Putamen (tissue), 1 donor: ENCODE measurements at regions not wholly inside any gene's neighbourhood (a gene's known extent, or its start where the extent isn't known, plus 50 kb on each side); places are given as distances from the start of the nearest gene placed in this dataset.
"Not testable (repeated sequence)": the region's sequence is repeated elsewhere in the genome, so short reads cannot be mapped to it uniquely, and the experiment has no call there.

Experiments used
- DNase-seq: peaks from one replicate; pipeline ENCODE4 v3.0.0-alpha.2; 2016; ENCODE audit warnings: low spot score

DNA sequence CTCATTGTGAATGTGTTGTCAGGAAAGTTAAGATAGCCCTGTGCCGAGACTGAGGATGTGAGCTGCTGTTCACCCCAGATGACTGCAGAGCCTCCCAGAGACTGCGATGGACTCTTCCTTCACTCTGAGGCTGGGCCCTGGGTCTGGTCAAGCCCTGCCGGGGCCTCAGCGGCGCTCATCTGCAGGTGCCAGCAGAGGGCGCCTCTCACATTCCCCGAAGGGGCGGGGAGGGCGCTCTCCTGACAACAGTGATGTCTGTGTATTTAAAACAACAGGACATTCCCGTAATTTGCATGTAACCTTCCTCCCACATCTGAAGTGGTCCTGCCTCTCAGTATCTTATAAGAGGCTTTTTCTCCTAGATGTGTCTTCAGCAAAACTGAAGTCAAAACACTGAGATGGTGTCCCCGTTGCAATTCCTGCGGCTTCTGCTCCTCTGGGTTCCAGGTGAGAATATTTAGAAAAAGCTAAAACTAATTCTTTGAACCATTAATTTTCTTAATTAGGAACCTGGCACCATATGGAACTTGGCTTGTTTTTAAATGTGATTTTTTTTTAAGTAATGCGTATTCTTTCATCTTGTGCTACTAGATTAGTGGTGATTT is 1377.9 kb downstream of the RPIA start:
- DNase-seq, result no peak

GRCh38 chr2:90076311-90076710 is 1384.8 kb downstream of the RPIA start:
- DNase-seq, result no peak

DNA sequence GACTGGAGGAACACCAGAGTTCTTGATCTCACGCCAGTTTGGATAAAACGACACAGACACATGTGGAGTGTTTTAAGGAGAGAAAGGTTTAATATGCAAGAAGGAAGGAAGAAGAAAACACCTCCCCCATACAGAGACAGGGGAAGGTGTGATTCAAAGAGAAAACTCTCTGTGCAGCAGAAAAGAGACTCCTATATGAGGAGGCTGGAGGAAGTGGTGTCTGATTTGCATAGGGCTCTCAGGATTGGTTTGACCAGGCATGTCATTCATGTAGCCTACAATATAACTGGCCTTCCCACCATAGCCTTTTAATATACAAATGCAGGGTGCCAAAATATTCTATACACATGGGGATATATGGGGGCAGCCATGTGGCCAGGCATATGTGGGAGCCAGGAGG is 1386.5 kb downstream of the RPIA start:
- DNase-seq, result no peak

- no peak for DNase-seq
Observed at GRCh38 chr2:90079374-90079773, 1387.9 kb downstream of the RPIA start.

DNA sequence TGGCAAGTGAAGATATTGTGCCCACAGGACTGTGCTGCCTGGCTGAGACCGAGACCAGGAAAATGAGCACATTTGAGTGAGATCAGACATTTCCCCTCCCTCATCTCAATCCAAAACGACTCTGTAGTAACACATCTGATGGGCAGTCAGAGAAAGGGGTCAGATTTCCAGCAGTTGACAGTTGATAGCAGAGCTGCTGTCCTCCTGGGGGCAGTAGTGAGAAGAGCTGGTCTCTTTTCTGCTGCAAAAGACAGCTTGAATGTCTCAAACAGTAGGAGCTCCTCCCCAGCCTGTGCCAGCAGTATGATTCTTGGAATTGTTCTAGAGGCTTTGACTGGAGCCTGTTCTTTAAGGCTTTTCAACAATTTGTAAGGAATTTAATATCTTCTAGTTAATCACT is 1396.3 kb downstream of the RPIA start:
- DNase-seq, result not testable (repeated sequence)

GRCh38 chr2:90093571-90094270 is 1402.2 kb downstream of the RPIA start:
- DNase-seq, result not testable (repeated sequence)

- DNase-seq, result not testable (repeated sequence)
Observed at GRCh38 chr2:90097617-90098016, 1406.1 kb downstream of the RPIA start.

- DNase-seq, result not testable (repeated sequence)
Observed at GRCh38 chr2:90105142-90105541, 1413.7 kb downstream of the RPIA start.

DNA sequence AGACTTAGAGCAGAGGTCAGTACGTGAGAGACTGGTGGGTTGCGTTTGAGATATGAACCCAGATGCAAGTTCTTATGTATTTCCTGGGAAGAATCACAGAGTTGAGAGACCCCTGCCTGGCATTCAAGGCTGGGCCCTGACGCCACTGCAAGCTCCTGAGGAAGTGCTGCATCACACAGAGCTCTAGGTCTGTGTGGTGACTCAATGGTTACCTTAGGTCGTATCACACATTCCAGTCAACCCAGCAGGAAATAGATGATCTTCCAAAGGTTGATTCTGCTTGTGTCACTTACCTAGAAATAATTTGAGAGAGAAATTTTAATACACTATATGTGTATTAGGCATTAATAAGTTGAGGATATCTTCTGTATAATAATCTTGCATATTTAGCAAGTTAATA is 1431.9 kb downstream of the RPIA start:
- not testable (repeated sequence) for DNase-seq

DNA sequence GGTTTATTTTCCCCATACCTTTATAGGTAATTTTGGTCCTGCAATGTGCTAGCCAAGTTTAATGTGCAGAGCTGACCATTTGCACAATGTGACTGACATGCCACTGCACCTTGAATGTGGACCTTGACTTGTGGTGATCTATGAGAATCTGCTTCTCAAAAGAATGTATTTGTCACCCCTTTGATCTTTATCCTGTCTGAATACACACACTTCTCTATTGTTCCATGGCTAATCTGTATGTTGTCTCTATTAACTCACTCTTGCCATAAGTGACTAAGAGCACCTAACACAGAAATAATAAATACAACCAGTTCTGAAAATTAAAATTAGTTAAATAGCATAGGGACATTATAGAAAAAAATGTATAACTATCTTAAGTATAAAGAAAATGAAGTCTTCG is 1447.6 kb downstream of the RPIA start:
- DNase-seq, result not testable (repeated sequence)

- not testable (repeated sequence) for DNase-seq
Observed at GRCh38 chr2:90141558-90141957, 1450.1 kb downstream of the RPIA start.

- DNase-seq, result not testable (repeated sequence)
Observed at GRCh38 chr2:90151805-90152204, 1460.3 kb downstream of the RPIA start.

- DNase-seq, result not testable (repeated sequence)
Observed at GRCh38 chr2:90170978-90171377, 1479.5 kb downstream of the RPIA start.

- DNase-seq, result not testable (repeated sequence)
Observed at GRCh38 chr2:90173081-90173480, 1481.6 kb downstream of the RPIA start.

- not testable (repeated sequence) for DNase-seq
Observed at GRCh38 chr2:90179591-90179990, 1488.1 kb downstream of the RPIA start.

DNA sequence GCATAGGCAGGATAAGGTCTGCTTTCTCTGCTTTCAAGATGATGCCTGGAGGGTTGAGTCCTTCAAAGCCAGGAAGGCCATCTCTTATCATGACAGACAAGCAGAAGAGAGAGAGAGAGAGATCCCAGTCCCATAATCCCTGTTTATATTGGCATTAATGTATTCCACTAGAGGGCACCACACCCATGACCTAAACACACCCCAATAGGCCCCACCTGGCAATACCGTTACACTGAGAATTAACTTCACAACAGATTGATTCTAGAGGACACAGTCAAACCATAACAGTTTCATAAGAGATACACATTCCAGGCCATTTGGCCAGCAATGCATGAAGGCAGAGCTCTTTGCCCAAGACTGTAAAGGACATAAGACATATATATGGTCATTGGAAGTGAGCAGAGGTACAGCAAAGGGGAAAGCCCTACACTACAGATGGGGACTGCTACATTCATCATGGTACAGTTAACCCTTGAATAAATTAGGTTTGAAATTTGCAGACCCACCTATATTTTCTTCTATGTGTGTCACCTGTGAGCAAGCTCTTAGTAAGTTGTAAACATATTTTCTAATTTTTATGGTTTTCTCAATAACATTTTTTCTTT is 1516.1 kb downstream of the RPIA start:
- DNase-seq, result no peak

GRCh38 chr2:90209009-90209408 is 1517.5 kb downstream of the RPIA start:
- no peak for DNase-seq

GRCh38 chr2:90209806-90210205 is 1518.3 kb downstream of the RPIA start:
- no peak for DNase-seq

GRCh38 chr2:90215880-90216279 is 1524.4 kb downstream of the RPIA start:
- not testable (repeated sequence) for DNase-seq

GRCh38 chr2:90216801-90217200 is 1525.3 kb downstream of the RPIA start:
- not testable (repeated sequence) for DNase-seq

GRCh38 chr2:90218534-90218933 is 1527.1 kb downstream of the RPIA start:
- DNase-seq, result not testable (repeated sequence)

GRCh38 chr2:90220623-90221299 is 1529.3 kb downstream of the RPIA start:
- DNase-seq, result not testable (repeated sequence)

- no peak for DNase-seq
Observed at GRCh38 chr2:90221300-90221651, 1529.8 kb downstream of the RPIA start.
